T-helper 17 cell (primary cell): ENCODE measurements at regions not wholly inside any gene's neighbourhood (a gene's known extent, or its start where the extent isn't known, plus 50 kb on each side); places are given as distances from the start of the nearest gene placed in this dataset.
"Not testable (repeated sequence)": the region's sequence is repeated elsewhere in the genome, so short reads cannot be mapped to it uniquely, and the experiment has no call there.

Experiments
- ATAC-seq: fragments of 150-1000 bp; cut with Tn5 transposase; 2 replicates; pipeline ENCODE4 v1.10.0; 2021; ENCODE audit warnings: mild to moderate bottlenecking, moderate library complexity
- DNase-seq, 3 donors: peaks; one replicate each; pipeline versions ENCODE4 v3.0.0 to v3.0.0-alpha.2; 2020 to 2021
- H3K9me3 ChIP-seq: one replicate; pipeline ENCODE4 v1.7.0; 2013; ENCODE audit warnings: low read length, mild to moderate bottlenecking; ENCODE audit not compliant: control insufficient read depth, poor library complexity, severe bottlenecking
- H3K27ac Mint-ChIP-seq: one replicate; pipeline ENCODE4 v1.8.0; 2022; ENCODE audit warnings: mild to moderate bottlenecking, moderate library complexity, mixed read lengths
- H3K27me3 Mint-ChIP-seq: one replicate; pipeline ENCODE4 v1.8.0; 2022; ENCODE audit warnings: mixed read lengths
- H3K36me3 Mint-ChIP-seq: one replicate; pipeline ENCODE4 v1.8.0; 2022; ENCODE audit warnings: low read depth, mixed read lengths
- H3K4me1 Mint-ChIP-seq: one replicate; pipeline ENCODE4 v1.8.0; 2022; ENCODE audit warnings: mild to moderate bottlenecking, mixed read lengths
- H3K4me3 Mint-ChIP-seq: one replicate; pipeline ENCODE4 v1.8.0; 2022; ENCODE audit warnings: mild to moderate bottlenecking, moderate library complexity, mixed read lengths

DNA sequence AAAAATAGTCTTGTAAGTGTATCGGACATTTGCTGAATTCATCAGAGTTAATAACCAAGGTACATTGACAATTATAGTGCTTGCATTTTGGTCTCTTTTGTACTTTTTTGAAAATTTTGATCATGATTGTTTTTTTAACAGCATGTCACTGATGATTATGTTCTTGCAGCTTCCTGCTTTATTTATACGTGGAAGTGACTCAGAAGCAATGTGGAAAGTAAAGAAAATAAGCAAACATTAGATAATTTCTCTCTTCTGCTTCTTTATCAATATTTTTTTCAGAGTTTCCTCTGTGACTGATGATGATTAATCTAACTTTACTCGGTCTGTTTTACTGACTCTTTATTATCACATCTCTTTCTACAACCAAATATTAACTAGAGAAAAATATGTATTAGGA is 1351.9 kb downstream of the REEP3 start:
- Mint-ChIP-seq H3K27me3 (no peaks in the 10 kb centered on the region), H3K27ac (no peak overlapping the region), H3K36me3 (no peaks in the 10 kb centered on the region), H3K4me1 (no peaks in the 10 kb centered on the region), H3K4me3 (no peak overlapping the region)
- no peak for DNase-seq
- no peak for ATAC-seq
- H3K9me3 ChIP-seq: peaks cover 2% of the 10 kb centered on the region

DNA sequence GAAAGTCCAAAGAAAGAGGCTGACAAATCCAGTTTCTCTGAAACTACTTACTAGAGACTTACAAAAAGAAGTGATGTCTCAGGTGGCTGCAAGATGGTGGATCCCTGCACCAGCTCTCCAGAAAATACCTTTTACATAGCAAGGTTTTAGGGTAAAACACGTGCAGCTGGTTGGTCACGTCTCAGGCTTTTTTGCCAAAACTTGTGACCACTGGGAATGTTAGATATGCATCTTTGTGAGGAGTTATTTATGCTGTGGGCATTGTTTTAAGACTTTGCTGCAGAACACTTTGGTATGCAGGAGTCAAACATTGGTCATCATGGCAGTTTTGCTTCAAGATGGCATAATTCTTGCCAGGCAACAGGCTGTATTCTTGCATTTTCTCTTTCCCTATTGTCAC is 1352.8 kb downstream of the REEP3 start:
- H3K9me3 ChIP-seq: peaks cover 2% of the 10 kb centered on the region
- Mint-ChIP-seq H3K27ac (no peak overlapping the region), H3K36me3 (no peaks in the 10 kb centered on the region), H3K4me1 (no peaks in the 10 kb centered on the region), H3K4me3 (no peak overlapping the region), H3K27me3 (no peaks in the 10 kb centered on the region)
- ATAC-seq (no peak), DNase-seq (no peak)

DNA sequence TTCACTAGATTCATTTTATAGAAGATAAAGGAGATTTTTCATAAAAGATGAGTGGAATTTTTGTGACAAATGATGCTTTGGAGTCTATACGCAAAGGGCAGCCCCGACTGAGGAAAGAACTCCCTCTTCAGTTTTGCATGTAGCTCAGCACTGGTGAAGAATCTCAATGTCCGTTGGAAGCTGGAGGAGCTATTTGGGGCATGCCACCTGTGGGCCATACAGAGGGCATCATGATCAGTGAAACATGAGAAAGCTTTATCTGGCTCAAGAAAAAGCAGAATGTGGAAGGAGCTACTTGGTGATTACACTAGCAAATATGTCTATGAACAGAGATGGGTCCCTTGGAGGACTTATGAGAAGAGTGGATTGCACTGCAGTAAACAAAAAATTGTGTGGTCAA is 1359.3 kb downstream of the REEP3 start:
- no peaks in the 10 kb centered on the region for H3K9me3 ChIP-seq
- Mint-ChIP-seq H3K27me3 (no peaks in the 10 kb centered on the region), H3K27ac (no peak overlapping the region), H3K36me3 (no peaks in the 10 kb centered on the region), H3K4me1 (no peaks in the 10 kb centered on the region), H3K4me3 (no peak overlapping the region)
- no peak for ATAC-seq
- no peak for DNase-seq

DNA sequence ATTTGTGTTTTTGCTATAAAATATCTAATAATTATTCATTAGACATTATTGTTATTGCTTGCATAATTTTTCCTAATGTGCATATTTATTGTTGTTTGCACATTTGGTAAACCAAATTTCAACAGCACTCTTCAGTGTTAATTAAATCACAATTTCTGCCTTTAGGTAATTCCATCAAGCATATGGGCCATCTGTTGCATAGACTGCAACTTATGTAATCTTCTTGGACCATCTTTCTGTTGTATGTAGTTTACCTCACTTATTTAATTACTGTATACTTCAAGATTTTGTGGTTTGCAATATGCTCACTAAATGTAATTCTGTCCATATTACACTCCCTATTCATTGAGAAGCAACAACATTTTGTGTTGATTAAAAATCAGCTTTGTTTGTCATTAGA is 1360.1 kb downstream of the REEP3 start:
- no peaks in the 10 kb centered on the region for H3K4me1 Mint-ChIP-seq
- no peak for ATAC-seq
- H3K36me3 Mint-ChIP-seq: no peaks in the 10 kb centered on the region
- no peaks in the 10 kb centered on the region for H3K9me3 ChIP-seq
- no peak overlapping the region for H3K4me3 Mint-ChIP-seq
- H3K27me3 Mint-ChIP-seq: no peaks in the 10 kb centered on the region
- DNase-seq: no peak
- no peak overlapping the region for H3K27ac Mint-ChIP-seq

DNA sequence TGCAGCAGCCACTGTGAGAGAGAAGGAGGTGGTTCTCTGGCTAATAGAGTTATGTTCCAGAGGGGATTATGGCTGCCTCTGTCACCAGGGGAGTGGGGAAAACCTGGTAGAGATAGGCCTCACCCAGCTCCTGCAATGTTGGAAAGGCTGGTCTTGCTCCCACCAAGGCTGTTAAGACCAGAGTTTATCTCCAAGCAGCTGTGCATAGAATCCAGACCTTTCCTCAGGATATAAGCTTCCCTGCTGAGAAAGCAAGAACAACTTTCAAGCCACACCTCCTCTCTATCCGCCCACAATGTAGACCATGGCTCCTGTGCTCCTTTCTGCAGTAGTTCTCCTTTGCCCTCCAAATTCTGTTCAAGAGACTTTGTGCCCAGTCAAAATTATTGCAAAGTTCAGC is 1375.4 kb downstream of the REEP3 start:
- Mint-ChIP-seq H3K27ac (no peak overlapping the region), H3K36me3 (no peaks in the 10 kb centered on the region), H3K4me3 (no peak overlapping the region), H3K4me1 (no peaks in the 10 kb centered on the region), H3K27me3 (no peaks in the 10 kb centered on the region)
- no peak for DNase-seq
- no peak for ATAC-seq
- H3K9me3 ChIP-seq: no peaks in the 10 kb centered on the region

DNA sequence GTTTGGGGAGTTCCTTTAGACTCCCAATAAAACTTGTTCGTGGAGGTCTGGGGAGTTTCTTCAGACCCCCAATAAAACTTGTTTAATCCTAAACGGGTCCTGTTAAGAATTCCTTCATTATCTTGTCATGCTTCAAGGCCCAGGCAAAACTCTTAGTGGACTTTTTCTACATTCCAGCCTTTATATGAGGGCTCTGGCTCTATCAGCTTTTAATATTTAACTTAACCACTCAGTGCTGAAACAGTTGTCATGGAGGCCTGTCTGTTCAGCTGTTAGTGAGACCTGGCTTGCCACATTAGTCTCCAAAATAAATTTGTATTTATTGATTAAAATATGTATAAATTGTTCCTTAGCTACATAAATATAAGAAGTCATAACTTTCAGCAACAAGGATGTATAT is 1385.1 kb downstream of the REEP3 start:
- not testable (repeated sequence) for H3K4me1 Mint-ChIP-seq

DNA sequence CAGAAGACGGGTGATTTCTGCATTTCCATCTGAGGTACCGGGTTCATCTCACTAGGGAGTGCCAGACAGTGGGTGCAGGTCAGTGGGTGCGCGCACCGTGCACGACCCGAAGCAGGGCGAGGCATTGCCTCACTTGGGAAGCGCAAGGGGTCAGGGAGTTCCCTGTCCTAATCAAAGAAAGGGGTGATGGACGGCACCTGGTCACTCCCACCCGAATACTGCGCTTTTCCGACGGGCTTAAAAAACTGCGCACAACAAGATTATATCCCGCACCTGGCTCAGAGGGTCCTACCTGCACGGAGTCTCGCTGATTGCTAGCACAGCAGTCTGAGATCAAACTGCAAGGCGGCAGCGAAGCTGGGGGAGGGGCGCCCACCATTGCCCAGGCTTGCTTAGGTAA is 1403.1 kb downstream of the REEP3 start:
- not testable (repeated sequence) for H3K36me3 Mint-ChIP-seq, ATAC-seq, DNase-seq

More for the DNA sequence above, 1385.1 kb downstream of the REEP3 start:
- ATAC-seq, H3K27ac Mint-ChIP-seq, H3K36me3 Mint-ChIP-seq, H3K9me3 ChIP-seq, H3K27me3 Mint-ChIP-seq, DNase-seq, H3K4me3 Mint-ChIP-seq: not testable (repeated sequence)

DNA sequence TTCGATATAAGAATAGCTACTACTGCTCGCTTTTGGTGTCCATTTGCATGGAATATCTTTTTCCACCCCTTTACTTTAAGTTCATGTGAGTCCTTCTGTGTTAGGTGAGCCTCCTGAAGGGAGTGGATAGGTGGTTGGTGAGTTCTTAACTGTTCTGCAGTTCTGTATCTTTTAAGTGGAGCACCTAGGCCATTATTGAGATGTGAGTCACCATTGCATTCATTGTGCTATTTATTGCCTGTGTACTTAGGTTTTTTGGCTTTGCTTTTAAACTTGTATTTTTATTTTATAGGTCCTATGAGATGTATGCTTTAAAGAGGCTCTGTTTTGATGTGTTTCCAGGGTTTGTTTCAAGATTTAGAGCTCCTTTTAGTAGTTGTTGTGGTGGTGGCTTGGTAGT is 1430.8 kb downstream of the REEP3 start:
- H3K4me3 Mint-ChIP-seq: no peak overlapping the region
- no peaks in the 10 kb centered on the region for H3K4me1 Mint-ChIP-seq
- DNase-seq (no peak), ATAC-seq (no peak)
- H3K27ac Mint-ChIP-seq: no peak overlapping the region
- no peaks in the 10 kb centered on the region for H3K27me3 Mint-ChIP-seq
- no peaks in the 10 kb centered on the region for H3K9me3 ChIP-seq
- H3K36me3 Mint-ChIP-seq: no peaks in the 10 kb centered on the region

More for the DNA sequence above, 1403.1 kb downstream of the REEP3 start:
- H3K27ac Mint-ChIP-seq, H3K9me3 ChIP-seq, H3K4me1 Mint-ChIP-seq, H3K4me3 Mint-ChIP-seq, H3K27me3 Mint-ChIP-seq: not testable (repeated sequence)

DNA sequence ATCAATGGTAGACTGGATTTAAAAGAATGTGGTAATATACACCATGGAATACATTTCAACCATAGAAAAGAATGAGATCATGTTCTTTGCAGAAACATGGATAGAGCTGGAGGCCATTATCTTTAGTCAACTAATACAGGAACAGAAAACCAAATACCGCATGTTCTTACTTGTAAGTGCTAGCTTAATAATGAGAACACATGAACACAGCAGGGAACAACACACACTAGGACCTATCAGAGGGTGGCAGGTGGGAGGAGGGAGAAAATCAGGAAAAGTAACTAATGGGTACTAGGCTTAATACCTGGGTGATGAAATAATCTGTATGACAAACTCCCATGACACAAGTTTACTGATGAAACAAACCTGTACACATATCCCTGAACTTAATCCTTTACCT is 1435.2 kb downstream of the REEP3 start:
- no peak overlapping the region for H3K4me3 Mint-ChIP-seq
- H3K27ac Mint-ChIP-seq: no peak overlapping the region
- no peaks in the 10 kb centered on the region for H3K9me3 ChIP-seq
- DNase-seq (no peak), ATAC-seq (no peak)
- H3K36me3 Mint-ChIP-seq: no peaks in the 10 kb centered on the region
- H3K4me1 Mint-ChIP-seq: no peaks in the 10 kb centered on the region
- no peaks in the 10 kb centered on the region for H3K27me3 Mint-ChIP-seq

DNA sequence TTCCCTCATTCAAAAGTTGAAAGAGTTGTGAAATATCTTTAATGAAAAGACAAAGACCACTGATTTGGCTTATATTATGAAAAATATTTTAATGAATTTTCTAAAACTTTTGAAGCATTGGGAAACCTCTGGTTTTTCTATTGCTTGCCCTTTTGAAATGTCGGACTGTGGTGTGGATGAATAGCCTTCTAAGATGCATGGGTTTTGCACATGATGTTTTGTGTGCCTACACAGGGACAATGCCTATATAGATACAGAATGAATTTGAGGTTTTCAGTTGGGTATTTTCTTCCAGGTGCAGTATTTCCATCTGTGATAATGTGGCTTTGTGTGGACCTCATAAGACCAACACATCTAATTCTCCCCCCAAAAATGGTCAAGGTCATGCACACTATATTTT is 1437.9 kb downstream of the REEP3 start:
- DNase-seq (no peak), ATAC-seq (no peak)
- Mint-ChIP-seq H3K36me3 (no peaks in the 10 kb centered on the region), H3K4me3 (no peak overlapping the region), H3K4me1 (no peaks in the 10 kb centered on the region), H3K27ac (no peak overlapping the region), H3K27me3 (no peaks in the 10 kb centered on the region)
- no peaks in the 10 kb centered on the region for H3K9me3 ChIP-seq

DNA sequence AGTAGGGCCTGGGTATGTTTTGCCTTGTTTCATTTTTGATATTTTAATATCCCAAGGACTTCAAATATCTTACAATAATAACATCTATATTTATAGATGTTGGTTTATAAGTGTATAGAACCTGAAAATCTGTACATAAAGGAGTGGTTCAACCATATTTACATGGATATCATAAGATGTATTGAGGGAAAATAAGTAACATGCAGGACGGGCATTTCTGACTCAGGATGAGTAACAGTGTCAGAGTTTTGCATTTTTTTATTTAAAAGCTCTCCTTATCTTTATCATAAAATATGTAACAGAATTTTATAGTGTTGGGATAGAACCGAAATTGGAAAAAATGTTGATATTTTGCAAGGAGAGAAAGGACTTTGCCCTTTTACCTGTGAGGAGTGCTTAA is 1438.7 kb downstream of the REEP3 start:
- H3K4me1 Mint-ChIP-seq: no peaks in the 10 kb centered on the region
- no peak for ATAC-seq
- H3K9me3 ChIP-seq: no peaks in the 10 kb centered on the region
- no peak for DNase-seq
- H3K27me3 Mint-ChIP-seq: no peaks in the 10 kb centered on the region
- no peaks in the 10 kb centered on the region for H3K36me3 Mint-ChIP-seq
- no peak overlapping the region for H3K27ac Mint-ChIP-seq
- H3K4me3 Mint-ChIP-seq: no peak overlapping the region

DNA sequence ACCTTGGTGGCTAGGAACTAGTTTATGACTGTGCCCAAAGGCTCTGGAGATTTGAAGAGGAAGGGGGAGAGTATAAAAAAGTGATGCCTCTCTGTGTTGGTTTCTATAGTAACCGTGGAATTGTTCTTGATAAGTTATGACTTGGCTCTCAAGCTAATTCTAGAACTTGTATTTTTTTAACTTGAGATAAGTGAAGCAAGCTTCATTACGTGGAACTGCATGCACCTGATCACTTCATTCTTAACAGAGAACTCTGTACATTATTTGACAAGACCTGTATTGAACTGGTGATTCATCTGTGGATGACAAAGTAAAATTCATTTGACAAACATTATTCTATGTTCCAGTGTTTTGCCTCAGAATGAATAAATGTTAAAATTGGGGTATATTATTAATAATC is 1452.2 kb downstream of the REEP3 start:
- H3K4me1 Mint-ChIP-seq: no peaks in the 10 kb centered on the region

DNA sequence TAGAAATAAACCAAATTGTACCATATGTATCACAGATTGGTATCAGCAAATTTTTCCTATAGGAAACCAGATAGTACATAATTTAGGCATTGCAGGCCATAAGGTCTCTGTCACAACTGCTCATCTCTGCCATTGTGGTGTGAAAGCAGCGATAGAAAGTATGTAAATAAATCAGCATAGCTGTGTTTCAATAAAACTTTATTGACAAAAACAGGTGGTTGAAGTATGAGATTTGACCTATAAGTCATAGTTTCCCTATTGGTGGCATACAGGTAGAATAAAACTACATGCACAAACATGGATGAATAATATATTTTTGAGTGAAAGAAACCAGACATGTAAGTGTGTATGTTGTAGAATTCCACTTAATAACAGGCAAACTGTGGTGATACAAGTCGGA is 1454.9 kb downstream of the REEP3 start:
- H3K27ac Mint-ChIP-seq: no peak overlapping the region
- H3K4me1 Mint-ChIP-seq: no peaks in the 10 kb centered on the region

More for the DNA sequence above, 1452.2 kb downstream of the REEP3 start:
- ATAC-seq: no peak
- H3K36me3 Mint-ChIP-seq: no peaks in the 10 kb centered on the region
- H3K27ac Mint-ChIP-seq: no peak overlapping the region
- H3K4me3 Mint-ChIP-seq: no peak overlapping the region
- DNase-seq: no peak
- H3K9me3 ChIP-seq: no peaks in the 10 kb centered on the region
- H3K27me3 Mint-ChIP-seq: no peaks in the 10 kb centered on the region

DNA sequence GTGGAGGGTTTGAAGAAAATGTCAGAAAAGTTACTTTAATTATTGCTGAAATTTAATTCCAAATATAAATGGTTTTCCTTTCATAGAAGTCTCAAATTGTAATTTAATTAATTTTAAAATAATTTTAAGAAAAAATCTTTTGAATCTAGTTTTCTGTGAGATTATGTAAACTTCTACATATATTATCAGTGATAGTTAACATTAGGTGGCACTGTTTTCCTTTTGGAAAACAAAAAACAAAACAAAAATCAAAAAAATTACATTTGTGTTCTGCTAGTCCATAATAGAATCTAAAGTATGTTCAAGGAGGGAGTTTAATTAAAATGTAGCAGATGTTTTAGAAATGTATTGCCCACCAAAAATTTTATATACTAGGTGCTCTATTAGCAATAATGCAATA is 1456.7 kb downstream of the REEP3 start:
- H3K4me3 Mint-ChIP-seq: no peak overlapping the region
- H3K36me3 Mint-ChIP-seq: no peaks in the 10 kb centered on the region
- H3K9me3 ChIP-seq: no peaks in the 10 kb centered on the region
- DNase-seq: no peak
- H3K4me1 Mint-ChIP-seq: no peaks in the 10 kb centered on the region
- ATAC-seq: no peak
- no peak overlapping the region for H3K27ac Mint-ChIP-seq
- H3K27me3 Mint-ChIP-seq: no peaks in the 10 kb centered on the region

More for the DNA sequence above, 1454.9 kb downstream of the REEP3 start:
- DNase-seq: no peak
- H3K4me3 Mint-ChIP-seq: no peak overlapping the region
- H3K36me3 Mint-ChIP-seq: no peaks in the 10 kb centered on the region
- no peaks in the 10 kb centered on the region for H3K27me3 Mint-ChIP-seq
- no peaks in the 10 kb centered on the region for H3K9me3 ChIP-seq
- no peak for ATAC-seq

DNA sequence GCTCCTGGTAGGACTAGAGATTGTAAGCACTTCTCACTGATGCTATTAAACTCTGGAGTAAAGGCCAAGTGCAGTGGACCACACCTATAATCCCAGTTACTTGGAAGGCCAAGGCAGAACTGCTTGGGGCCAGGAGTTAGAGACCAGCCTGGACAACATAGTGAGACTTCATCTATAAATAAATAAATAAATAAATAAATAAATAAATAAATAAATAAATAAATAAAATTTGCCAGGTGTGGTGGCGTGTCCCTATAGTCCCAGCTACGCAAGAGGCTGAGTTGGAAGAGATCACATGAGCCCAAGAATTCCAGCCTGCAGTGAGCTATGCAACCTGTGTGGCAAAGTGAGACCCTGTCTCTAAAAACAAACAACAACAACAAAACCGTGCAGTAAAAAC is 1475.7 kb downstream of the REEP3 start:
- ATAC-seq (no peak), DNase-seq (no peak)
- H3K9me3 ChIP-seq: no peaks in the 10 kb centered on the region
- Mint-ChIP-seq H3K27ac (no peak overlapping the region), H3K4me1 (no peaks in the 10 kb centered on the region), H3K4me3 (no peak overlapping the region), H3K36me3 (no peaks in the 10 kb centered on the region), H3K27me3 (no peaks in the 10 kb centered on the region)
